ENCODE measurements at regions not wholly inside any gene's neighbourhood (a gene's known extent, or its start where the extent isn't known, plus 50 kb on each side); places are given as distances from the start of the nearest gene placed in this dataset.

DNA sequence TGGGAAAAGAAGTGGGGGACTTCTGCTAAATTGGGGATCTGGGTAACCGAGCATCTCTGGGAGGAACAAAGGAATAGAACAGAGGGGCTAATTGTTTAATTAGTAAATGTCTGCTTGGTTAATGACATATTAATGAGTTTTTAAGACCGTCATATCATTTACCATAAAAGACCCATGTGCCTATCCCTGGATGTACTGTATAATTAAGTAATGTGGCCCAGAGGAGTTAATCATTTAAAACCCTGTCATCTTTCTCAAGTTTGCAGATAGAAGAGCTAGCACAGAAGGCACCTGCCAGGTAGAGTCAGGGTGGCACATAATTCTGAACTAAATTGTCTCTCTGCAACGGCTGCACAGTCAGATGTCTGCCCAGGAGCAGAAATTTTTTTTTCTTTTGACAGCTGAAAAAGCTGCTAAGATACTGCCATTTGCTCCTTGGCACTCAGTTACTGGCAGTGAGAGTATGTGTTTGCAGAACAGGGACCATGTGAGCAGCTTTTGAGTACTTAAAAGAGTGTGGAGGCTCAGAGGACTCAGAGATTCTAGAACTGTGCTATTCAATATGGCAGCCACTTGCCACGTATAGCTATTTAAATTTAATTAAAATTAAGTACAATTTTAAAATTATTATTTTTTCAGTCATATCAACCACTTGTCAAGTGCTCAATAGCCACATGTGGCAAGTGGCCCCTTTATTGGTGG is 202.7 kb upstream of the SLC35B3 start:
- H3K4me3 ChIP-seq (ENCODE audit: low read depth in 1 of 3, low read length in 3 of 3), result no peak overlapping the region
- no peak overlapping the region for H3K9ac ChIP-seq (ENCODE audit: low read depth in 1 of 2, low read length in 2 of 2)
- DNase-seq (ENCODE audit: low spot score), result no peak
- no peaks in the 10 kb centered on the region for H3K27me3 ChIP-seq (ENCODE audit: control insufficient read depth in 4 of 4, insufficient read depth in 4 of 4, low read length in 3 of 4)
- H3K4me1 ChIP-seq (ENCODE audit: control insufficient read depth in 4 of 4, insufficient read depth in 4 of 4, low read length in 3 of 4), result peaks cover 5 to 54% (median 41%) of the 10 kb centered on the region in 4 donors
- H3K9me3 ChIP-seq (ENCODE audit: control insufficient read depth in 4 of 4, low read length in 3 of 4), result no peaks in the 10 kb centered on the region
- H3K27ac ChIP-seq (ENCODE audit: low read depth in 1 of 2, low read length in 2 of 2), result no peak overlapping the region
- H3K36me3 ChIP-seq (ENCODE audit: control insufficient read depth in 4 of 4, insufficient read depth in 3 of 4, low read depth in 1 of 4, low read length in 3 of 4), result no peaks in the 10 kb centered on the region
- TF ChIP-seq HNF4A (conservative IDR thresholded peaks at IDR 0.05) (peak in 1 of 2 donors; percentile 10), YY1 (IDR thresholded peaks at IDR 0.05) (peak; percentile 64)
- TF ChIP-seq, protein P1, sequence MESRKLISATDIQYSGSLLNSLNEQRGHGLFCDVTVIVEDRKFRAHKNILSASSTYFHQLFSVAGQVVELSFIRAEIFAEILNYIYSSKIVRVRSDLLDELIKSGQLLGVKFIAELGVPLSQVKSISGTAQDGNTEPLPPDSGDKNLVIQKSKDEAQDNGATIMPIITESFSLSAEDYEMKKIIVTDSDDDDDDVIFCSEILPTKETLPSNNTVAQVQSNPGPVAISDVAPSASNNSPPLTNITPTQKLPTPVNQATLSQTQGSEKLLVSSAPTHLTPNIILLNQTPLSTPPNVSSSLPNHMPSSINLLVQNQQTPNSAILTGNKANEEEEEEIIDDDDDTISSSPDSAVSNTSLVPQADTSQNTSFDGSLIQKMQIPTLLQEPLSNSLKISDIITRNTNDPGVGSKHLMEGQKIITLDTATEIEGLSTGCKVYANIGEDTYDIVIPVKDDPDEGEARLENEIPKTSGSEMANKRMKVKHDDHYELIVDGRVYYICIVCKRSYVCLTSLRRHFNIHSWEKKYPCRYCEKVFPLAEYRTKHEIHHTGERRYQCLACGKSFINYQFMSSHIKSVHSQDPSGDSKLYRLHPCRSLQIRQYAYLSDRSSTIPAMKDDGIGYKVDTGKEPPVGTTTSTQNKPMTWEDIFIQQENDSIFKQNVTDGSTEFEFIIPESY (IDR thresholded peaks at IDR 0.05), result no peak
- TF ChIP-seq, protein P2, sequence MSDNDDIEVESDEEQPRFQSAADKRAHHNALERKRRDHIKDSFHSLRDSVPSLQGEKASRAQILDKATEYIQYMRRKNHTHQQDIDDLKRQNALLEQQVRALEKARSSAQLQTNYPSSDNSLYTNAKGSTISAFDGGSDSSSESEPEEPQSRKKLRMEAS (IDR thresholded peaks at IDR 0.05), result no peak
- 70% methylated on average over 4 of the region's 4 CpGs for WGBS

- Histone ChIP-seq H3K27ac (ENCODE audit: low read depth in 1 of 2, low read length in 2 of 2) (peak overlapping the region; percentile 67 to 88), H3K9me3 (ENCODE audit: control insufficient read depth in 4 of 4, low read length in 3 of 4) (no peaks in the 10 kb centered on the region), H3K27me3 (ENCODE audit: control insufficient read depth in 4 of 4, insufficient read depth in 4 of 4, low read length in 3 of 4) (no peaks in the 10 kb centered on the region), H3K9ac (ENCODE audit: low read depth in 1 of 2, low read length in 2 of 2) (no peak overlapping the region), H3K4me1 (ENCODE audit: control insufficient read depth in 4 of 4, insufficient read depth in 4 of 4, low read length in 3 of 4) (peaks cover 3 to 26% (median 20%) of the 10 kb centered on the region in 4 donors), H3K4me3 (ENCODE audit: low read depth in 1 of 3, low read length in 3 of 3) (no peak overlapping the region), H3K36me3 (ENCODE audit: control insufficient read depth in 4 of 4, insufficient read depth in 3 of 4, low read depth in 1 of 4, low read length in 3 of 4) (no peaks in the 10 kb centered on the region)
- DNase-seq (ENCODE audit: low spot score), result no peak
- 25% methylated on average over 3 of the region's 3 CpGs for WGBS
- TF ChIP-seq EGR1 (IDR thresholded peaks at IDR 0.05; ENCODE audit: low read depth in 2 of 2), result no peak
- TF ChIP-seq REST (IDR thresholded peaks at IDR 0.05), result peak; percentile 58
- no peak for TF ChIP-seq CTCF (IDR thresholded peaks at IDR 0.05; ENCODE audit: low read depth, low read length, missing input control)
- TF ChIP-seq ATF3 (IDR thresholded peaks at IDR 0.05), result peak; percentile 56
- TF ChIP-seq, protein P1 (IDR thresholded peaks at IDR 0.05), result peak; percentile 47
- peak; percentile 49 for TF ChIP-seq FOXA2 (IDR thresholded peaks at IDR 0.05)
- TF ChIP-seq SP1 (IDR thresholded peaks at IDR 0.05), result peak; percentile 44
- peak; percentile 65 to 79 for TF ChIP-seq JUND (IDR thresholded peaks at IDR 0.05)
- TF ChIP-seq RAD21 (IDR thresholded peaks at IDR 0.05), result peak; percentile 31 to 46
- peak; percentile 62 for TF ChIP-seq YY1 (IDR thresholded peaks at IDR 0.05)
- TF ChIP-seq HNF4A (conservative IDR thresholded peaks at IDR 0.05), result peak; percentile 53 to 64
- no peak for TF ChIP-seq HNF4G (IDR thresholded peaks at IDR 0.05)
- peak; percentile 44 to 83 for TF ChIP-seq RXRA (IDR thresholded peaks at IDR 0.05)
- peak; percentile 40 for TF ChIP-seq FOXA1 (IDR thresholded peaks at IDR 0.05)
These were observed 198.4 kb upstream of the SLC35B3 start for GRCh38 chr6:8633762-8634161.

Measured in liver (tissue), 8 donors.